HG02763 (cell line): ENCODE measurements at regions not wholly inside any gene's neighbourhood (a gene's known extent, or its start where the extent isn't known, plus 50 kb on each side); places are given as distances from the start of the nearest gene placed in this dataset.
"Not testable (repeated sequence)": the region's sequence is repeated elsewhere in the genome, so short reads cannot be mapped to it uniquely, and the experiment has no call there.

ENCODE experiments used
- ATAC-seq: cut with Tn5 transposase; IDR thresholded peaks from one replicate; pipeline ENCODE4 v1.9.1; 2021; ENCODE audit warnings: mild to moderate bottlenecking, moderate library complexity; ENCODE audit not compliant: unreplicated experiment

DNA sequence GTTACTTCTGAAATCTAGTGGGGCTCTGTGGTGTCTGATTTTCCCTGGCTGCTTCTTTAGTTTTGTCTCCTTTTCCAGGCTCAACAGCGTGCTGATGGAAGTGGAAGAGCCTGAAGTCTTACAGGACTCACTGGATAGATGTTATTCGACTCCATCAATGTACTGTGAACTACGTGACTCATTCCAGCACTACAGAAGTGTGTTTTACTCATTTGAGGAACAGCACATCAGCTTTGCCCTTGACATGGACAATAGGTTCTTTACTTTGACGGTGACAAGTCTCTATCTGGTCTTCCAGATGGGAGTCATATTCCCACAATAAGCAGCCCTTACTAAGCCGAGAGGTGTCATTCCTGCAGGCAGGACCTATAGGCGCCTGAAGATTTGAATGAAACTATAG, 51.1 kb downstream of the NBPF8 start:
- ATAC-seq = not testable (repeated sequence)

DNA sequence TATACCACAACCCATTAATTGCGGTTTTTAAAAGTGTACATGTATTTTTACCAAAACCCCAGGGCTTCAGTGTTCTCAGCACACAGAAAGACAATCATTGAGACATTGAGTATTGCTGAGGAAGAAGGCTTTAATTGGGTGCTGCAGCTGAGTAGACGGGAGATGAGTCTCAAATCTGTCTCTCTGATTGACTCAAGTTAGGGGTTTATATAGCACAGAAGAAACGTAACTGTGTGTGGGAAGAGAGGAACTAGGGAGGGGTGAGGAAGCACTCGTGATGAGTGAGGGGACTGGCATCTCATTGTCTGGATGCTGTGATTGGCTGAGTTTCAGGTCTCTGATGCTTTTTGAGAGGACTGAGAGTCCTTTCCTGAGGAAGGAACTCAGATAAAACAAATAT, 62.8 kb downstream of the NBPF8 start:
- not testable (repeated sequence) for ATAC-seq

DNA sequence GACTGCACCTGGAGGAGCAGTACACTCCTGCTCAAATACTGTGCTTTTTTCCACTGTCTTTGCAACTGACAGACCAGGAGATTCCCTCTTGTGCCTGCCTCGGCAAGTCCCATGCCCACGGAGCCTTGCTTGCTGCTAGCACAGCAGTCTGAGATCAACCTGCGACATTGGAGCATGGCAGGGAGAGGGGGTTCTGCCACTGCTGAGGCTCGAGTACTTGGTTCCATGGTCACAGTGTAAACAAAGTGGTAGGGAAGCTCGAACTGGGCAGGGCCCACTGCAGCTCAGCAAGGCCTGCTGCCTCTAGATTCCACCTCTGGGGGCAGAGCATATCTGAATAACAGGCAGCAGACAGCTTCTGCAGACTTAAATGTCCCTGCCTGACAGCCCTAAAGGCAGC, 63.6 kb downstream of the NBPF8 start:
- not testable (repeated sequence) for ATAC-seq

GRCh38 chr1:120487542-120487941, 72.7 kb downstream of the NBPF8 start:
- ATAC-seq = not testable (repeated sequence)

- not testable (repeated sequence) for ATAC-seq
Measured at GRCh38 chr1:120489217-120489616, 74.4 kb downstream of the NBPF8 start.

- not testable (repeated sequence) for ATAC-seq
Measured at GRCh38 chr1:120497145-120497544, 82.3 kb downstream of the NBPF8 start.

DNA sequence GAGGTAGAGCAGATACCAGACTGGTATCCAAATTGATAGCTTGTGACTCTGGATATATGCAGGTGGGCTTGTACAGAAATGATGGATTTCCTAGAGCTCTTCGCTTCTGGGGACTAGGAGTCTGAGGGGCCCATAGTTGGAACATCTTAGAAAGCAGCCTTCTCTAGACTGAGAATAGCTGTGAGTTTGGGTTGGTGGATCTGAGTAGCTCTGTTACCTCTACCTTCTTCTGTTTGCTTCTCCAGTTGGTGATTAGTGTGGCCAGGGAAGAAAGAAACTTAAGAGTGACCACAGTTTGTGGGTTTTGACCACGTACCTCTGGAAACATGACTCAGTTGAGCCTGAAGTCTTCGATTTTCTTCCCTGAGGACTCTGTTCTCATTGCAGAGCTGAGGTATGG, 88.4 kb downstream of the NBPF8 start:
- ATAC-seq = not testable (repeated sequence)

- ATAC-seq = not testable (repeated sequence)
Measured at GRCh38 chr1:120506352-120506751, 91.5 kb downstream of the NBPF8 start.

DNA sequence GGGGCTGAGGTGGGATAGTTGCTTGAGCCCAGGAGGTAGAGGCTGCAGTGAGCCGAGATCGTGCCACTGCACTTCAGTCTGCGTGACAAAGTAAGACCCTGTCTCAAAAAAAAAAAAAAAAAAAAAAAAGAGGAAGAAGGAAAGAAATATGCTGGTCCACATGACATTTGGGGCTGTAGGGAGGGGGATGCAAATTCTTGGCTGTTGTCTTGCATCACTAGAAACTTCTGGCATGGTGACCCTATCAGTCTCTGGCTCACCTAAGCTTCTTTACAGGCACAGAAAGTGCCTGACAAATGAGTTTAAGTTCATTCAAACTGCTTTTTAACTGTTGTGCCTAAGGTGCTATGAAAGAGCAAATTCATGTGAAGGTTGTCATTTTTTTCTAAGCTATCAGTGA, 93.5 kb downstream of the NBPF8 start:
- ATAC-seq = not testable (repeated sequence)

- ATAC-seq = not testable (repeated sequence)
Measured at GRCh38 chr1:120509258-120509657, 94.4 kb downstream of the NBPF8 start.

DNA sequence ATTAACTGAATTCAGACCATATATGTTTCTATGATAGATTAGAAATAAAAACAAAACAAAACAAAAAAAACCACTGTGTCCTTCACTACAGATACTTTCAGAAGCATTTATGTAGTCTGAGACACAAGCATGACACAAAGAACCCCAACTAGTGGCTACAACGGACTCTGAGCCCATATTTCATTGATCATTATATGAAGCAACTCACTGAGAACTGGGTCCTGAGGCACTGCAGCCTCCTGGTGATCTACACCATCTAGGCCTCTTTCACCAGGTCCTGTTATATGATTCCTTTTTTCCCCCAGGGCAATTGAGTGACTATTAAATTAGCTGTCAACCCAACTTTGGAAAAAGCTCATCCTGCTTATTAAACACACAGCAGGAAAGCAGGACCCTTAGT, 98.3 kb downstream of the NBPF8 start:
- ATAC-seq = not testable (repeated sequence)

- ATAC-seq = not testable (repeated sequence)
Measured at GRCh38 chr1:120513531-120513930, 98.7 kb downstream of the NBPF8 start.

- ATAC-seq = not testable (repeated sequence)
Measured at GRCh38 chr1:120519196-120519595, 104.4 kb downstream of the NBPF8 start.

- not testable (repeated sequence) for ATAC-seq
Measured at GRCh38 chr1:120524416-120524815, 109.6 kb downstream of the NBPF8 start.

DNA sequence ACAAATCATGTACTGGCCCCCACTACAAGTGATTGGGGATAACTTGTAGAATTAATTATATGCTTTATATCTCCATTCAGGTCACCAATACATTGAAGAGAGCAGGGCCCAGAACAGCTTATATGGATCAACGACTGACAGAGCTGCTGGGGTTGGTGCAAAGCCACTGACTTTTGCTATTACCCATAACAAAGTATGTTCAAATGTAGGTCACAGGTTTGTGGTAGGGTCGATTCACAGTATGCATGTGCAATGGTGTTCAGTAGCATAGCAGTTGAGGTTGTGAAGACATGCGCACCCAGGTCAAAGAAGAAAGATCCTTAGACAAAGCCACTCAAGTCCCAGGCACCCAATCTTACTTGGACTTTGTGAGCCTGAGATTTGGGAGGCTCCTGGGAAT, 110.6 kb downstream of the NBPF8 start:
- not testable (repeated sequence) for ATAC-seq

DNA sequence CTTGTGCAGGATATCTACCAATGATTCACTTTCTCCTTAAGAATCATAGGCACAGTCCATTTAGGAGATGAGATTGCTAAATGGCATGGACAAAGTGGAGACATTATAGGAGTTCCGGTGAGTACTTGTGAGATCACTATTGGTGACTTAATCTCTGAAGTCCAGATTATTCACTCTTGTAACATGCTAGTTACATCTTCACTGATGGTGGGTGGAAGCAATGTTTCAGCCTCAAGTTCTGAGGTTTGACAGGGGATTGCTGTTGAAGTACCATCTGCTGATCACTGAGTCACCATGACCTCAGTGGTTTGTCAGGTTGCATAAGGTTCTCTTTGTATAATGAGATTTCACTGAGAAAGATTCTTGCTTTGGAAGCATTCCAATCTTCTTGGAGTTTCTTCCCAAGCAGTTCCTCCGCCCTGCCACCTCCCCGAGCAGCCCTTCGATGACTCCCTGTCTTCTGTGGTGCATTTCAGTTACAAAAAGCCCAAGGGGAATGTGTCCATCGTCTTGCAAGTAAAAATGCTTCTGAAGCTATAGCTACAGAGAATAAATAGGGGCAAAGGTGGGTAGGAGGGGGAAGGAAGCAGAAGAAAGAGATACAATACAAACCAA, 114.7 kb downstream of the NBPF8 start:
- not testable (repeated sequence) for ATAC-seq

DNA sequence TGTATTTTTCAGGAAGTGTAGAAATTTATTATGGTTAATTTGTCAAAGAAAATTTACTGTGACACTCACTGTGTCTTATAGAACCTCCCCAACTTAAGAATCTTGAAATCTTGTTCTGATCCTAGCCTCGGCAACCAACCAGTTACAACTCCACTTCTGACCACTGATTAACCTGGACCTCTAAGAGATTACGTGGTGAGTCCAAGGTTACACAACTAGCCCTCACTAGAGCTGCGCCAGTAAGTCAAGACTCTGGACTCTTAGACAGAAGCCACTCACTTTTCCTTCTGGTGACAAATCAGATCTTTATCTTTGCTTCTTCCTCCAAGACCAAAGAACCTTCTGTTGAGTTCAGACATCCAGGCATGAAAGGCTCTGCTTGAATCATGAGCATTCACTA, 116.6 kb downstream of the NBPF8 start:
- not testable (repeated sequence) for ATAC-seq

DNA sequence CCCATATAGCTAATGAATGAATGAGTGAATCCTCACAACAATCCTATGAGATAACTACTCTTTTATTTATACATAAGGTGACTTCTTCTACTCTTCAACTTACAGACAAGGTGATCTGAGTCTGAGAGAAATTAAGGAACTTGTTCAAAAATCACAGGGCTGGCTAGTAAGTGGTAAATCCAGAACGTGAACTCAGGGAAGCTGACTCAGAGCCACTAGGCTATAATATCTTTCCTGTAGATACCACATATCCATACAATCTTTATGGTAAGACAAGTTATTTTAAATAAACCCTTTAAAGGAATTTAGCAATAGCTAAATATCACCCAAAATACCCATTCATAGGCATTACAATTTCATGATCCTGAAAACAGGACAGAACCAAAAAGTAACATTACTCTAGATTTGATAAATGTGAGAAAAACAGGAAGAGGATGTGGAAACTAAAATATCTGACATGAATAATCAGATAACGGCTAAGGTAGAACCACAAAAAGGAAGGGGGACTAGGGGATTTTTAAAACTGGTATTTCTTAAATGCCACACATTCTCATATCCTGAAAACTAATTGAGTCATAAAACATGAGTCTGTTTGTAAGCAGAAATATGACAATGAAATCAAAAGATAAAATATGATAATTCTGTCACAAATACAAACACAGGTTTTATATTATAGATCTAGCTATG, 119.7 kb downstream of the NBPF8 start:
- not testable (repeated sequence) for ATAC-seq

- not testable (repeated sequence) for ATAC-seq
Measured at GRCh38 chr1:120535052-120535451, 120.2 kb downstream of the NBPF8 start.

DNA sequence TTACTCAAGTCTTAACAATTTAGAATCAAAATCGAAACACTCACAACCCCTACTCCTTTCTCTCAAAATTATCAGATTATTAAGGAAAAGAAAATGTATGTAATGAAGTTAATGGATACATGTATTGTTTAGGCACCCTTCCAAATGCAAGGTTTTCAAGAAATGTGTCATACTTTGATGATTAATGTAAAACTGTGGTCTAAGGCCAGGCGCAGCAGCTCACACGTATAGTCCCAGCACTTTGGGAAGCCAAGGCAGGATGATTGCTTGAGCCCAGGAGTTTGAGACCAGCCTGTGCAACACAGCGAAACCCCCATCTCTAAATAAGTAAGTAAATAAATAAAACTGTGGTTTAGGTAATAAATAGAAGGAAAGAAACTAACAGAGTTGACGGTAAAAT, 126.6 kb downstream of the NBPF8 start:
- ATAC-seq = not testable (repeated sequence)

GRCh38 chr1:120542365-120542764, 127.5 kb downstream of the NBPF8 start:
- not testable (repeated sequence) for ATAC-seq

- ATAC-seq = not testable (repeated sequence)
Measured at GRCh38 chr1:120542940-120543339, 128.1 kb downstream of the NBPF8 start.
